GM12878 (cell line): ENCODE measurements at regions not wholly inside any gene's neighbourhood (a gene's known extent, or its start where the extent isn't known, plus 50 kb on each side); places are given as distances from the start of the nearest gene placed in this dataset.

Experiments
- ATAC-seq: fragments of 200-7000 bp; cut with Tn5 transposase; 3 replicates; pipeline ENCODE4 v1.9.1; 2020; ENCODE audit warnings: mild to moderate bottlenecking, moderate library complexity
- BruUV-seq: library from RNA; stranded (reverse); fragments of 400-500 nt; replicated peaks from 2 replicates; lab custom pipeline; 2021; lab: Mats Ljungman, UMichigan
- CTCF ChIA-PET: fragments of 300-600 bp; sonication (Branson Sonifier 250); formaldehyde crosslinking; extraction: SDS; loops from one replicate; lab custom pipeline; 2021; ENCODE audit warnings: inconsistent platforms; lab: Yijun Ruan, JAX
- POLR2A ChIA-PET: fragments of 350-600 bp; formaldehyde crosslinking; extraction: SDS; loops from one replicate; lab custom pipeline; 2021; ENCODE audit warnings: inconsistent platforms; lab: Charles Lee
- RAD21 ChIA-PET: fragments of 300-600 bp; sonication (Branson Sonifier 250); formaldehyde crosslinking; loops from one replicate; lab custom pipeline; 2023; ENCODE audit warnings: antibody characterized with exemption; ENCODE audit not compliant: unreplicated experiment; lab: Charles Lee
- SMC1A ChIA-PET: fragments of 300-600 bp; sonication (Branson Sonifier 250); formaldehyde crosslinking; loops from one replicate; lab custom pipeline; 2023; ENCODE audit not compliant: unreplicated experiment, uncharacterized antibody; lab: Charles Lee
- DNase-seq: peaks from one replicate; pipeline ENCODE4 v3.0.0-alpha.2; 2011; ENCODE audit warnings: low read depth, low spot score
- FAIRE-seq: peaks from 3 replicates; lab custom pipeline; 2011; peaks lifted over from hg19 to GRCh38; lab: Jason Lieb, UNC
- H2AFZ ChIP-seq: 2 replicates; pipeline ENCODE4 v1.6.0; 2011; ENCODE audit warnings: low read depth, low read length, control low read depth; ENCODE audit not compliant: control insufficient read depth
- H3K27ac ChIP-seq: 2 replicates; pipeline ENCODE4 v1.5.1; 2011; ENCODE audit warnings: control low read depth; ENCODE audit not compliant: control insufficient read depth, insufficient read depth
- H3K27me3 ChIP-seq, 2 experiments: replicated peaks in 1 of 2; 2 replicates each; pipeline versions ENCODE4 v1.6.0 to v1.6.1; 2011; ENCODE audit warnings: low read length in 1 of 2; ENCODE audit not compliant: control insufficient read depth in 2 of 2, insufficient read depth in 2 of 2
- H3K36me3 ChIP-seq, 2 experiments: 2 replicates each; pipeline ENCODE4 v1.5.1; 2011; ENCODE audit warnings: low read length in 1 of 2; ENCODE audit not compliant: control insufficient read depth in 2 of 2, insufficient read depth in 2 of 2
- H3K4me1 ChIP-seq: 2 replicates; pipeline ENCODE4 v1.6.1; 2011; ENCODE audit warnings: mild to moderate bottlenecking, low read length, moderate library complexity, mixed read lengths; ENCODE audit not compliant: control insufficient read depth, insufficient read depth
- H3K4me2 ChIP-seq: 2 replicates; pipeline ENCODE4 v1.6.0; 2011; ENCODE audit warnings: control low read depth; ENCODE audit not compliant: control insufficient read depth, insufficient read depth
- H3K4me3 ChIP-seq: fragments of 200-600 bp; sonication (generic); 2 replicates; pipeline ENCODE4 v1.5.1; 2016
- H3K79me2 ChIP-seq: 2 replicates; pipeline ENCODE4 v1.6.0; 2011; ENCODE audit warnings: low read length; ENCODE audit not compliant: control insufficient read depth, insufficient read depth
- H3K9ac ChIP-seq: 2 replicates; pipeline ENCODE4 v1.8.0; 2011; ENCODE audit warnings: low read length, control low read depth, mixed read lengths; ENCODE audit not compliant: control insufficient read depth, insufficient read depth
- H3K9me3 ChIP-seq: replicated peaks from 3 replicates; pipeline ENCODE4 v1.5.1; 2011; ENCODE audit warnings: mild to moderate bottlenecking, low read length; ENCODE audit not compliant: control insufficient read depth, insufficient read depth
- H4K20me1 ChIP-seq: 2 replicates; pipeline ENCODE4 v1.6.0; 2011; ENCODE audit not compliant: control insufficient read depth, insufficient read depth
- BMI1 ChIP-seq: fragments of 450-650 bp; IDR thresholded peaks from 2 replicates; pipeline ENCODE4 v1.6.1; 2016; ENCODE audit warnings: mild to moderate bottlenecking, moderate library complexity, borderline replicate concordance
- CREM ChIP-seq: IDR thresholded peaks from 2 replicates; pipeline ENCODE4 v1.6.1; 2014; ENCODE audit warnings: antibody characterized with exemption, low read depth
- E2F8 ChIP-seq: fragments of 450-650 bp; IDR thresholded peaks from 2 replicates; pipeline ENCODE4 v1.6.1; 2018; ENCODE audit warnings: mild to moderate bottlenecking, low read depth, moderate library complexity; ENCODE audit not compliant: partially characterized antibody
- FOXM1 ChIP-seq: IDR thresholded peaks from 2 replicates; pipeline ENCODE4 v1.6.1; 2012; ENCODE audit warnings: low read depth, mild to moderate bottlenecking, inconsistent platforms, low read length, moderate library complexity
- HCFC1 ChIP-seq: fragments of 150-350 bp; IDR thresholded peaks from 2 replicates; pipeline ENCODE4 v1.6.1; 2014; ENCODE audit warnings: low read length
- IRF5 ChIP-seq: fragments of 450-650 bp; IDR thresholded peaks from 2 replicates; pipeline ENCODE4 v1.6.1; 2017; ENCODE audit warnings: borderline replicate concordance
- JUND ChIP-seq: IDR thresholded peaks from 2 replicates; pipeline ENCODE4 v1.6.1; 2012; ENCODE audit warnings: low read depth, mild to moderate bottlenecking, low read length, improper control_type of control experiment, moderate library complexity
- NRF1 ChIP-seq: conservative IDR thresholded peaks from 2 replicates; pipeline ENCODE4 v1.6.1; 2011; ENCODE audit warnings: mild to moderate bottlenecking, low read depth, low read length, improper control_type of control experiment
- RBBP5 ChIP-seq: fragments of 200-600 bp; sonication (generic); conservative IDR thresholded peaks from 2 replicates; pipeline ENCODE4 v1.6.1; 2016
- RFX5 ChIP-seq: IDR thresholded peaks from 2 replicates; pipeline ENCODE4 v1.6.1; 2011; ENCODE audit warnings: low read depth, low read length, improper control_type of control experiment
- SKIL ChIP-seq: fragments of 450-650 bp; IDR thresholded peaks from 2 replicates; pipeline ENCODE4 v1.6.1; 2017; ENCODE audit warnings: mild to moderate bottlenecking, low read depth, inconsistent platforms; ENCODE audit not compliant: poor library complexity, severe bottlenecking
- WRNIP1 ChIP-seq: IDR thresholded peaks from 2 replicates; pipeline ENCODE4 v1.6.1; 2011; ENCODE audit warnings: low read depth, low read length, improper control_type of control experiment, borderline replicate concordance
- ZBTB40 ChIP-seq: fragments of 450-650 bp; IDR thresholded peaks from 2 replicates; pipeline ENCODE4 v1.6.1; 2016; ENCODE audit warnings: mild to moderate bottlenecking, moderate library complexity, borderline replicate concordance
- ZNF24 ChIP-seq: fragments of 450-650 bp; IDR thresholded peaks from 2 replicates; pipeline ENCODE4 v1.6.1; 2017; ENCODE audit warnings: antibody characterized with exemption, mild to moderate bottlenecking
- WGBS: methylation state at CpG from one replicate; pipeline ENCODE4 v1.1.6; 2016; ENCODE audit warnings: low lambda C conversion rate; ENCODE audit not compliant: insufficient replicate concordance, insufficient coverage; ENCODE audit errors: missing lambda C conversion rate; 5-methylcytosine and 5-hydroxymethylcytosine counted together
- in situ Hi-C: fragments of 300-500 bp; cut with MboI; formaldehyde crosslinking; loops from 9 replicates; pipeline ENCODE4 v1.14.3; 2018; ENCODE audit warnings: mixed read lengths
- intact Hi-C: fragments of 100-400 bp; cut with micrococcal nuclease; formaldehyde crosslinking; loops from one replicate; pipeline ENCODE4 v1.14.2; 2022; ENCODE audit not compliant: unreplicated experiment
- TF ChIP-seq, protein P1 (sequence below): IDR thresholded peaks from 2 replicates; pipeline ENCODE4 v1.6.1; 2012; ENCODE audit warnings: low read depth, low read length, improper control_type of control experiment

GRCh38 chr11:13098063-13098462 lies 88.9 kb downstream of the RASSF10 start:
- Histone ChIP-seq H3K27me3 (no peaks in the 10 kb centered on the region), H3K4me3 (no peak overlapping the region), H3K27ac (no peak overlapping the region), H3K9ac (no peak overlapping the region), H3K36me3 (no peaks in the 10 kb centered on the region), H3K4me2 (no peak overlapping the region), H2AFZ (no peak overlapping the region), H3K4me1 (no peaks in the 10 kb centered on the region), H3K79me2 (no peaks in the 10 kb centered on the region), H3K9me3 (no peaks in the 10 kb centered on the region; the same call in 2 of the 3 replicates), H4K20me1 (no peaks in the 10 kb centered on the region)
- DNase-seq = no peak
- intact Hi-C loops = no loop called here
- no peak for ATAC-seq
- FAIRE-seq = no peak
- ChIA-PET RAD21 (interaction anchor here (0.9 kb wide), 1 partner anchor 55 kb away, joined by 3 read pairs; no protein-coding TSS in a partner anchor), SMC1A (interaction anchor here (1.3 to 2.4 kb wide), 4 partner anchors 10 to 132 kb away, joined by 3 to 7 read pairs (median 5); no protein-coding TSS in a partner anchor), CTCF (no interaction called here), POLR2A (no interaction called here)
- BruUV-seq = no TSS peak
- 0% methylated on average over 3 of the region's 3 CpGs for WGBS
- in situ Hi-C loops = no loop called here
- TF ChIP-seq, protein P1, sequence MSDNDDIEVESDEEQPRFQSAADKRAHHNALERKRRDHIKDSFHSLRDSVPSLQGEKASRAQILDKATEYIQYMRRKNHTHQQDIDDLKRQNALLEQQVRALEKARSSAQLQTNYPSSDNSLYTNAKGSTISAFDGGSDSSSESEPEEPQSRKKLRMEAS = no peak
- TF ChIP-seq ZNF24 (no peak), NRF1 (no peak), RFX5 (no peak), WRNIP1 (no peak), FOXM1 (no peak), CREM (no peak), RBBP5 (no peak), BMI1 (no peak), IRF5 (no peak), ZBTB40 (no peak), SKIL (no peak), JUND (no peak), E2F8 (no peak), HCFC1 (no peak)
